Keratinocyte (primary cell): ENCODE measurements at regions not wholly inside any gene's neighbourhood (a gene's known extent, or its start where the extent isn't known, plus 50 kb on each side); places are given as distances from the start of the nearest gene placed in this dataset.

Source experiments
- DNase-seq: peaks from one replicate; pipeline ENCODE4 v3.0.0-alpha.2; 2011; ENCODE audit warnings: low read depth, missing footprints, low spot score
- FAIRE-seq: peaks from 2 replicates; lab custom pipeline; 2011; peaks lifted over from hg19 to GRCh38; lab: Jason Lieb, UNC
- H2AFZ ChIP-seq: 2 replicates; pipeline ENCODE4 v1.6.0; 2012; ENCODE audit warnings: low read length, control low read depth, inconsistent platforms; ENCODE audit not compliant: control insufficient read depth
- H3K27ac ChIP-seq: 2 replicates; pipeline ENCODE4 v1.5.1; 2011; ENCODE audit warnings: low read length; ENCODE audit not compliant: control insufficient read depth, insufficient read depth
- H3K27me3 ChIP-seq: 3 replicates; pipeline ENCODE4 v1.6.0; 2011; ENCODE audit warnings: low read length; ENCODE audit not compliant: control insufficient read depth, insufficient read depth; ENCODE audit errors: extremely low read depth
- H3K36me3 ChIP-seq, 2 experiments: 2 replicates in 1 of 2; 3 replicates in 1 of 2; pipeline ENCODE4 v1.5.1; 2011; ENCODE audit warnings: low read length in 2 of 2, mild to moderate bottlenecking in 1 of 2; ENCODE audit not compliant: control insufficient read depth in 2 of 2, insufficient read depth in 2 of 2; ENCODE audit errors: extremely low read depth in 1 of 2
- H3K4me1 ChIP-seq: 3 replicates; pipeline ENCODE4 v1.5.1; 2011; ENCODE audit warnings: low read length; ENCODE audit not compliant: control insufficient read depth, insufficient read depth; ENCODE audit errors: extremely low read depth
- H3K4me2 ChIP-seq: 3 replicates; pipeline ENCODE4 v1.6.0; 2011; ENCODE audit warnings: low read depth, low read length; ENCODE audit not compliant: control insufficient read depth, insufficient read depth; ENCODE audit errors: extremely low read depth
- H3K4me3 ChIP-seq, 3 experiments: fragments of 200-600 bp in 1 of 3; sonication (generic) in 1 of 3; 2 replicates in 2 of 3; 3 replicates in 1 of 3; pipeline ENCODE4 v1.5.1; 2011 to 2016; ENCODE audit warnings: low read length in 3 of 3, mild to moderate bottlenecking in 3 of 3, control low read depth in 2 of 3, inconsistent platforms in 1 of 3, low read depth in 1 of 3, mixed read lengths in 1 of 3, mixed run types in 1 of 3, moderate library complexity in 1 of 3; ENCODE audit not compliant: control insufficient read depth in 2 of 3, insufficient read depth in 2 of 3; ENCODE audit errors: extremely low read depth in 1 of 3
- H3K79me2 ChIP-seq: 2 replicates; pipeline ENCODE4 v1.6.0; 2012; ENCODE audit warnings: low read length; ENCODE audit not compliant: control insufficient read depth, insufficient read depth
- H3K9ac ChIP-seq: 3 replicates; pipeline ENCODE4 v1.6.0; 2011; ENCODE audit warnings: low read length; ENCODE audit not compliant: control insufficient read depth, insufficient read depth; ENCODE audit errors: extremely low read depth
- H3K9me1 ChIP-seq: 3 replicates; pipeline ENCODE4 v1.6.0; 2011; ENCODE audit warnings: low read length; ENCODE audit not compliant: control insufficient read depth, insufficient read depth; ENCODE audit errors: extremely low read depth
- H3K9me3 ChIP-seq: 2 replicates; pipeline ENCODE4 v1.5.1; 2012; ENCODE audit warnings: low read depth, low read length; ENCODE audit not compliant: control insufficient read depth
- H4K20me1 ChIP-seq: 3 replicates; pipeline ENCODE4 v1.6.0; 2011; ENCODE audit warnings: low read length; ENCODE audit not compliant: control insufficient read depth, insufficient read depth; ENCODE audit errors: extremely low read depth
- EZH2 ChIP-seq: IDR thresholded peaks from one replicate; pipeline ENCODE4 v1.6.1; 2012; ENCODE audit warnings: inconsistent platforms, mild to moderate bottlenecking, low read length, moderate library complexity
- dilution Hi-C: fragments of 300-500 bp; cut with MboI; formaldehyde crosslinking; loops from one replicate; pipeline ENCODE4 v1.7.0; 2020; ENCODE audit warnings: low sequenced_read_pairs; ENCODE audit not compliant: extremely low pct_ligation_motif_present
- TF ChIP-seq, protein P1 (sequence below), 3 experiments: IDR thresholded peaks in 1 of 3; conservative IDR thresholded peaks in 1 of 3; optimal IDR thresholded peaks in 1 of 3; 2 replicates in 2 of 3; 3 replicates in 1 of 3; pipeline versions ENCODE3 to v1.5.1; 2011; ENCODE audit warnings: low read length in 3 of 3, mild to moderate bottlenecking in 3 of 3, moderate library complexity in 2 of 3, control low read depth in 1 of 3, inconsistent platforms in 1 of 3; ENCODE audit not compliant: insufficient read depth in 2 of 3; ENCODE audit errors: extremely low read depth in 1 of 3

GRCh38 chr15:45747426-45747825 lies 112.6 kb downstream of the SQOR start:
- Histone ChIP-seq H3K27me3 (no peaks in the 10 kb centered on the region), H3K9ac (no peak overlapping the region), H3K9me1 (no peaks in the 10 kb centered on the region), H3K9me3 (no peaks in the 10 kb centered on the region), H3K4me1 (peaks cover 7% of the 10 kb centered on the region), H3K27ac (no peak overlapping the region), H3K4me3 (no peak overlapping the region), H2AFZ (no peak overlapping the region), H3K36me3 (no peaks in the 10 kb centered on the region), H3K4me2 (no peak overlapping the region), H4K20me1 (no peaks in the 10 kb centered on the region), H3K79me2 (no peaks in the 10 kb centered on the region)
- peak; percentile 59 for FAIRE-seq
- peak; percentile 56 for DNase-seq
- TF ChIP-seq, protein P1, sequence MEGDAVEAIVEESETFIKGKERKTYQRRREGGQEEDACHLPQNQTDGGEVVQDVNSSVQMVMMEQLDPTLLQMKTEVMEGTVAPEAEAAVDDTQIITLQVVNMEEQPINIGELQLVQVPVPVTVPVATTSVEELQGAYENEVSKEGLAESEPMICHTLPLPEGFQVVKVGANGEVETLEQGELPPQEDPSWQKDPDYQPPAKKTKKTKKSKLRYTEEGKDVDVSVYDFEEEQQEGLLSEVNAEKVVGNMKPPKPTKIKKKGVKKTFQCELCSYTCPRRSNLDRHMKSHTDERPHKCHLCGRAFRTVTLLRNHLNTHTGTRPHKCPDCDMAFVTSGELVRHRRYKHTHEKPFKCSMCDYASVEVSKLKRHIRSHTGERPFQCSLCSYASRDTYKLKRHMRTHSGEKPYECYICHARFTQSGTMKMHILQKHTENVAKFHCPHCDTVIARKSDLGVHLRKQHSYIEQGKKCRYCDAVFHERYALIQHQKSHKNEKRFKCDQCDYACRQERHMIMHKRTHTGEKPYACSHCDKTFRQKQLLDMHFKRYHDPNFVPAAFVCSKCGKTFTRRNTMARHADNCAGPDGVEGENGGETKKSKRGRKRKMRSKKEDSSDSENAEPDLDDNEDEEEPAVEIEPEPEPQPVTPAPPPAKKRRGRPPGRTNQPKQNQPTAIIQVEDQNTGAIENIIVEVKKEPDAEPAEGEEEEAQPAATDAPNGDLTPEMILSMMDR (optimal IDR thresholded peaks at IDR 0.05 in 1 of 3, IDR thresholded peaks at IDR 0.05 in 1 of 3, conservative IDR thresholded peaks at IDR 0.05 in 1 of 3; ENCODE audit: extremely low read depth in 1 of 3, insufficient read depth in 2 of 3, low read length in 3 of 3): no peak
- no peak for TF ChIP-seq EZH2
- dilution Hi-C loops: no loop called here

GRCh38 chr15:45751629-45752028 lies 116.8 kb downstream of the SQOR start:
- H3K36me3 ChIP-seq: no peaks in the 10 kb centered on the region
- no peaks in the 10 kb centered on the region for H3K9me3 ChIP-seq
- H3K79me2 ChIP-seq: no peaks in the 10 kb centered on the region
- TF ChIP-seq, protein P1 (optimal IDR thresholded peaks at IDR 0.05 in 1 of 3, IDR thresholded peaks at IDR 0.05 in 1 of 3, conservative IDR thresholded peaks at IDR 0.05 in 1 of 3; ENCODE audit: extremely low read depth in 1 of 3, insufficient read depth in 2 of 3, low read length in 3 of 3): no peak
- TF ChIP-seq EZH2: no peak
- DNase-seq (no peak), FAIRE-seq (no peak)
- H3K9ac ChIP-seq: no peak overlapping the region
- no peak overlapping the region for H3K4me3 ChIP-seq
- peaks cover 7% of the 10 kb centered on the region for H3K4me1 ChIP-seq
- no peak overlapping the region for H2AFZ ChIP-seq
- no peaks in the 10 kb centered on the region for H3K27me3 ChIP-seq
- no peak overlapping the region for H3K27ac ChIP-seq
- H3K9me1 ChIP-seq: no peaks in the 10 kb centered on the region
- no peaks in the 10 kb centered on the region for H4K20me1 ChIP-seq
- dilution Hi-C loops: no loop called here
- no peak overlapping the region for H3K4me2 ChIP-seq
